HG02642 (cell line): ENCODE measurements at regions not wholly inside any gene's neighbourhood (a gene's known extent, or its start where the extent isn't known, plus 50 kb on each side); places are given as distances from the start of the nearest gene placed in this dataset.

Experiments
- ATAC-seq: cut with Tn5 transposase; IDR thresholded peaks from one replicate; pipeline ENCODE4 v1.9.1; 2021; ENCODE audit warnings: mild to moderate bottlenecking; ENCODE audit not compliant: unreplicated experiment, poor library complexity

DNA sequence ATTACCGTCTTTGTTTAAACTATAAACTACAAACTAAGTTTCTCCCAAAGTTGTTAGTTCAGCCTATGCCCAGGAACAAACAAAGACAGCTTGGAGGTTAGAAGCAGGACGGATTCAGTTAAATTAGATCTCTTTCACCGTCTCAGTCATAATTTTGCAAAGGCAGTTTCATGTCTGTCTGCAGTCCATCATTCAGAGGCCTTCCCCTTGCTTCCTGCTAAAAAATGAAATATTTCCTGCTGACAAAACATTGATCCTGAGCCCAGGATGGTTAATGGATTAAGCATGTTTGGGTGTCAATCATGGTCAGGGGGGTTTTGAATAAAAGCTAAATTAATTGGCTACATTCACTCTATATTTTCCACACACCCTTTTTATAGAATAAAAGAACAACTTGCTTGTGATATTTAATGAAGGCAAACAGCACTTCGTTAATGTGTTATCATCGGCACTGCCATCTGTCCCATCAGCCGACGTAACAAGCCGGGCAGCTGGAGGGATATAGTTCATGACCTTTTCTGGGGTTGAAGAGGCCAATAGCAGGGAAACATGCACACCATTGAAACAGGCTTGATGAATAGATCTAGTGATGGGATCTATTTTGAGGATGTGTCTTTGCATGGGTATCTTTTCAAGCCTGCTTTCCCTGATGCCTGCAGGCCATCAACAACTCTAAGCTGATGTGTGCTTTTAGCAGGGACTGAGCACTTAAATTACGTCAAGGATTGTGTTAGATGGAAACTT is 521.3 kb upstream of the TMEM132C start:
- ATAC-seq = no peak

DNA sequence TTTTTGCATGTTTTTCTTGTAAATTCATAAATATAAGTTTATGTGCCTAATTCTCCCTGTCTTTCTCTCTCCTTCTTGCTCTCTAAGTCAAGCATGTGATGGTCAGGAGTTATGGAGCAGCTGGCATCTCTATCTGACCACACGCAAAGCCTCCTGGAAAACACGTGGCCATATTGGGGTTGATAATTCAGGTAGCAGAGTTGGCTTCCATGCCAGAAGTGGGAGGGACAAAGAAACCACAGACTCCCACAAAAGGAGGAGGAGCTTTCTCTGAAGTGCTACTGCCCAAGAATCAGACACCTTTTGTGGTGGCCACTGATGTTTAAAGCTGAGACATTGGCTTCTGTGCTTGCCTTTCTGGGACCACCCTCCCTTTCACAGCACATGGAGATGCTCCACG is 517.6 kb upstream of the TMEM132C start:
- ATAC-seq = no peak

DNA sequence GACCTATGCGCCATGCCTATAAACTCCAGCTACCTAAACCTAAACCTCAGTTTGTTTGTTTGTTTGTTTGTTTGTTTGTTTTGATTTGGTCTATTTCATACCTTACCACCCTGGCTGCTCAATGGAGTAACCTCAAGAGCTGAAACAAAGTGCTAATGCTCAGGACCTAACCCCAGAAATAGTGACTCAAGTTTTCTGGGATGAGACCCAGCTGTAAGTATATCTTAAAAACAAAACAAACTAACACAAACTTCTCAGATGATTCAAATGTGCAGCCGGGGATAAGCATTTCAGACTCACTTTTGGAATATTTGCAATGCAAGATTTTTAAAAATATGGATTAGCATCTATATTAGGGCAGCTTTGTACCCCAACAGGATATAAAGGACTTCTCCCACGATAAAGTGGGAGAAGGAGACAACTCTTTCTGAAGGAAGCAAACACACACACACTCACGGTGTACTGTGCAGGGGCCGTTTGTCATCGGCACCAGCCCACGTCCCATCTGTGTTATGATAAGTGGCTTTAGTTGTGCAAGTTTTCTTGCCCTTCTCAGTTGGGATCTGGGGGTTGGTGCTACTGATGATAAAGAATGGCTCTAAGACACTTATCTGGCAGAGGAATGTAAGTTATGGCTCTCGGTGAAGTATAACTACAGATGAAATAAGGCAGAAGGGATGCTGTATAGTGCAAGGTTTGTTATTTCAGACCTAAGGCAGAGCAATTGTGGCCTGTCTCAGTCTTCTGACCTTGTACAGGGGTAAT is 516.7 kb upstream of the TMEM132C start:
- no peak for ATAC-seq

DNA sequence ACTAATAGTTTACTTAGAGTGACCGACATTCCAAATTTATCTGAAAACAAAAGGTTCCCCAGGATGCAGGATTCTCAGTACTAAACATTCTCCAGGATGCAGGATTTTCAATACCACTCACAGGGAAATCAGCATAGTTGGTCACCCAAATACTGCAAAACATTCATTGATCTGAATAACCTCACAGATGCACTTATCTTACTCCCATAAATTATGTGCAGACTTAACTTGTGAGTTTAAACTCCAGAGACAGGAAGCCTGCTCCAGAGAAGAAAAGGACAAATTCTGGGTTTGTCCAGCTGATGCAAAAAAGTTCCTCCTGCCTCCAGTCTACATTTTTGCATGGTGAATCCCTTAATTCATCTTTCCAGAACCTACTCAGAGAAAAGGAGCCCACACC is 514.2 kb upstream of the TMEM132C start:
- ATAC-seq = no peak

DNA sequence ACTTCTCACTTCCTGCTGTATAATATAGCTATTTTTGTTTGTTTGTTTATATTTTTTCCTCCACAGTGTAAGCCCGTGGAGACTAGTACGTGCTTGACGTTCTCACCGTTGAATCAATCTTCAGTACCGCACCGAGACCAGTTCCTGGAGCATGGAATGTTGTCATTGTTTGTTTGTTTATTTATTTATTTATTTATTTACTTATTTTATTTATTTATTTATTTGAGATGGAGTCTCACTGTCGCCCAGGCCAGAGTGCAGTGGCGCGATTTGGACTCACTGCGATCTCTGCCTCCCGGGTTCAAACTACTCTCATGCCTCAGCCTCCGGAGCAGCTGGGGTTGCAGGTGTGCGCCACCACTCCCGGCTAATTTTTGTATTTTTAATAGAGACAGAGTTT is 506.6 kb upstream of the TMEM132C start:
- ATAC-seq = no peak

DNA sequence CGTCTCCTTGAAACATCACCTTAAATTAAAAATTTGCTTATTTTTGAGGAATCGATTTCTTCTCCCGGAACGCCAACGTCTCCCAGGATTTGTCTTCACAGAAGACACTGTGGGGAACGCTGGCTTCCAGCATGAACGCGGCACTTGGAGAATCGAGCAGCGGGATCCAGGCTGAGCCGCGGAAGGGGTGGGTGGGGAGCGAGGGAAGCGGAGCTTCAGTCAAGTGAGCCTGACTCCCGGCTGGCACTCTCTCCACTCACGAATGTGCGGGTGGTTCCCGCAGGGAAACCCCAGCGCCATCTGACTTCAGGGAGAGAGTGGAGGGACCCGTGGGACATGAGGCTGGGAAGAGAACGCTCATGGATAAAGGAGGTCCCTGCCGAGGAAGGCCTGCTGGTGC is 506.0 kb upstream of the TMEM132C start:
- no peak for ATAC-seq

DNA sequence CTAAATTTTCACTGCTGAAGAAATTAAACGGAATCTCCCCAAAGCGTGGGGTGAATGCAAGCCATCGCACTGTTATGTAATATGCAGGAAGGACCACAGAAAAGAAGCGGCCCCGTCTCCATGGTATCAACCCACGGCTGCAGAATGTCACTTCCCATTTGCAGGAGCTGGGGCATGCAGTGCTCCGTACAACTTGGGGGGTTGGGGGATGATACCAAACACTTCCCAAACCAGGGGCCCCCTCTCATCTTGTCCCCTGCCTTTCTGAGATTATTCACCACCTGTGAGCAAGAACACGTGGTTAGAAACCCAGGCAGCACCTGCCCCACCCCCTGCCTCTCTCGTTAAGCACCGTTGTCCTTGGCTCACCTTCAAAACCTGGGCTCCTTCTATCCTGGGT is 505.1 kb upstream of the TMEM132C start:
- no peak for ATAC-seq

DNA sequence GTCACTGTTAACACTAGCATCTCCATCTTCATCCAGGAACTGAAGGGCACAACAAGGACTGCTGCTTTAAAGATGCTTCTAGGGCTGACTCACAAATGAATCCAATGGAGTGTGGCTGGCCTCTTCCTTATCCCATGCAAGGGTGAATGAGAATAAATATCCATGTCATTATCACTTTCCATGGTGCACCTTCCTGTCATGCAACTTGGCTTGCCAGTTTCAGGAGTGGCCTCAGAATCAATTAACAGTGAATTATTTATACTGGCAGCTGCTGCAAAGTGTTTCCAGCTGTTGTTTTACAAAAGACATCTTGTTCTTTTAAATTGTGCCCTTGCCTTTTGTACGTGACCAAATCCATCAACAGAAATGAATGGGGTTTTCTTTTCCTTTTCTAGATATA is 499.3 kb upstream of the TMEM132C start:
- no peak for ATAC-seq

DNA sequence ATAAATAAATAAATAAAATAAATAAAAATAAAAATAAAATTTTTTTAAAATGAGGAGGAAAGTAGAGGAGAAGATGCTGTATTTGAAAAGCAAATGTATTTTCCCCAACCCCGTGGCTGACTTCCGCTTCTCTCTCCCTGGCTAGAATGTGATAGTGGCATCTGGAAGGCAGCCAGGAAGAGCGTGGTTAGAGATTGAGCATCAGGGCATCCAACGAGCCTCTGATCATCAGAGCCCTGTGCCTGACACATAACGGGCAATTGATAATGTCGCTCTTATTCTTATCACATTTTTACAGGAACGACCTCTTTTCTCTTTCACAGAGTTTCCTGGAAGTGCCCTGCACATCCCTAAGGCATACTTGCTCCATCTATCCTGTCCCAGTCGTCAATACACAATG is 496.9 kb upstream of the TMEM132C start:
- no peak for ATAC-seq

DNA sequence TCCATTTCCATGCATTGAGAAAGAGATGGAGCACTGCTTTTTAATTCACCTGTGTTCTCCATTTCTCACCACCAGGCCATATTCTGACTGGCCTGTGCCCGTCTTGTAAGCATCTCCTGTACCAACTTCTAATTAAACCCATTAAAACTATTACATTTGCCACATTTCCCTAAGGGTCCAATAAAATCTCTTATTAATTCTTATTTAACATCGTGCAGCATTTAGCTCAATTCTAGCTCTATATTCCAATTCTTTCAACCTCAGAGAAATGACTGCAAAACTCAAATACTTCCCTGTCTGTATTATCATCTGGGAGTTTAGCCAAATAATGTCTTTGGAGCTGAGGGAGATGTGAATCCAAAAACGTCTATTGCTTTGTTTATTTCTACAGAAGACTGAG is 495.4 kb upstream of the TMEM132C start:
- ATAC-seq = no peak

DNA sequence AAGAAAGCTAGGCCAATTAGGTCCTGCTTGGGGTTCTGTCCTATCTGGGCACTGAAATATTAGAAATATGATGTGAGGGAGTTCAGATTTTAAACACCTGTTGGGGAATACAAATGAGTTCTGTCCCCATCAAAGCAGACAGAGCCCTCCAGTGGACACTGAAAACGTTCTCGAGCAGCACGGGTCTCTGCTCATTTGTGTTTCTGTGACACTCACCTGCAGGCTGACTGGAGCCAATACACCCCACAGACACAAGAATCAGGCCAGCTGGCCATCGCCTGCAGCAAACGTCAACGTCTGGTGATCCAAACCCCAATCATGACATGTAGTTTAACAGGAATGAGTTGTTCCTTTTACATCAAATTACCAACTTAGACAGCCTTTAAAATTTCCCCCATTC is 493.4 kb upstream of the TMEM132C start:
- ATAC-seq = no peak

DNA sequence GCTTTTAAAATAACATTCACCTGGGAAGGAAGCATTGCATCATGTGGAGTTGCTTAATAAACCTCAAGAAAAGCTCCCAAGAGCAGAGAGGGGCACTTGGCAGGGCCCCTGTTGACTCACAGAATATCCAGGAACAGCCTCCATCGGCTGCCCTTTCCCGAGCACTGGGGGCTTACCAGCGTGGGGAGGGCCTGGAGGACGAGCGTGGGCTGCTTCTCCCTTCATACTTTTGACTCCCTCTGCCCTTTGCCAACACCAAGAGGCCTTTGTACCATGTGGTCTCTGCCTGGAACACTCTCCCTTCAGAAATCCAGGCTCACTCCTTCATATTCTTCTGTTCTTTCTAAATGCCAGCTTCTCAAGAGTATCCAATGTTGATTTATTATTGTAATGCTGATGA is 492.1 kb upstream of the TMEM132C start:
- ATAC-seq = no peak

DNA sequence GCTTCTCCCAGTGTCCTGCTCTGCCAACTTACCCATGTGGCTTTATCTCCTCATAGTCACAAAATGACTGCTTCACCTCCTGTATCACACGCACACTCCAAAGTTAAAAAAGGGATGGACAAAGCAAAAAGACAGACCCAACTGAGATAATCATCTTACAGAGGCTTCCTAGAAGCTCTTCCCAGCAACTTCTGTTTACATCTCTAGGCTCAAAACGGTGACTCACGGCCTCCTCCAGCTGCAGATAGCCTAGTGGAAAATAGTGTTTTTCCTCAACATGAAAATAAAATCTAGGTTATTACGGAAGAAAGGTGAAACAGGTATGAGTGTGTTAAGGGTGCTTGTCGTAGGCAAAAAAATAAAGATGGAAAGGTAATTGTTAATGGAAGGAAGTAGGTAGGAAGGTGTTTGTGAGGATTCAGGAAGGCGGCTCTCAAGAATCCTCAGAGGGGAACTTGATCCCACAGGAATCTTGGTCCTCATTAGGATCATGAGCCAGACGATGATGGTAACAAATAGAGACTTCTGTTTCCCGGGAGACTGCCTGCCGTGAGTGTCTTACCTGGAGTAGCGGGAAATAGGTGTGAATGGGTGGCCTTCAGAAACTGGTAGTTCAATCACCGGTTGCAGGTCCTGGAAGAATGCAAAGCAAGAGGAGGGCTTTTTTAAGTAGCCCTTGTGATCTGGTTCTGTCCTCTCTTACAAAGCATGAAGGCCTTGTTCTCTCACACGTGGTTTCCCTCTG is 487.5 kb upstream of the TMEM132C start:
- ATAC-seq = no peak

DNA sequence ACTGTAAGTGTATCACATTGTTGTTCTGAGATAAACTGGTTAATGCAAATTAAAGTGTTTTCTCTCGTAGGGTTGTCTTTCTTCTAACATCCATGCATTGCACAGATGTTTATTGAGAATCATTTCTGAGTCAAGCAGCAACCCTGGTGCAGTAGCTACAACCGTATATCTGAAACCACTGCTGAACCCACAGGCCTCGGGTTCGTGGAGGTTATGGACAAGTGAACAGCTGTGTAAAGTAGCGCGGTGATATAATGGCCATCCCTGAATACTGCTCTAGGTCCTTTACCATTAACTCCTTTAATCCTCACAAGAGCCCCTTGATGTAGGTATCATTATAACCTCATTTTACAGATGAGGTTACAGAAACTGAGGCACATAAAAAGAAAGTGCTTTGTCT is 486.1 kb upstream of the TMEM132C start:
- ATAC-seq = no peak

DNA sequence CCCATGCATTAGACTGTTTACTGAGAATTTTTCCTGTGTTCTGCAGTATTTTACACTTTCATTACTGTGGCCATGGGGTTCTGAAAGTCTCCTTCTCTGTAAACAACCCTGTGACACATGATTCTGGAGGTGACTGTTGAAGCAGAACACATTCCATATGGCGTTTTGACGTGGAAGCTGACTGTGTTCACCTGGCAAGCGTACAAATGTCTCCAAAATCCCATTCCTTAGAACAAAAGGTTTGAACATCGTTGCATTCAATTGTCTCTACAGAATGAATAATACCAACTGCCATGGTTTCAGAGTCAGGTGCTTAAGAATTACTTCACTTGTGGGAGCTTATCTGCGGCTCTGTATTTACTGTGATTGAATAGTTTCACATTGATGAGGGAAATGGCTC is 485.6 kb upstream of the TMEM132C start:
- ATAC-seq = no peak

DNA sequence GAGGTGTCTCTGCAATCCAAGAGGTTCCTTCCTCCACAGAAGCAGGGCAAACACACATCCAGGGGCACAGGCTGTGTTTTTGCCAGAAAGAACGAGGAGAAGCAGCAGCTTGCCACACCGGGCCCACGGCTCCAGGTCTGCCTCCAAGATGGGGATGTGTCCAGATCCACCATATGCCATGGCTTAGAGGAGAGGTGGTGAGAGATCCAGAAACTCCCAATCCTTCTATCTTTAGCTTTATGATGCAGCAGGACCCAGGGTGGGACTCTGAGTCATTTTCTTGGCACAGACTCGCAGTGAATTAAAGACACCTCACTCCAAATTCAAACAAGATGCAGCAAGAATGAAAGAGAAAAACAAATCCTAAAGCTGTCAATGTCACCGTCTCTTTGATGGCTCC is 481.4 kb upstream of the TMEM132C start:
- no peak for ATAC-seq

DNA sequence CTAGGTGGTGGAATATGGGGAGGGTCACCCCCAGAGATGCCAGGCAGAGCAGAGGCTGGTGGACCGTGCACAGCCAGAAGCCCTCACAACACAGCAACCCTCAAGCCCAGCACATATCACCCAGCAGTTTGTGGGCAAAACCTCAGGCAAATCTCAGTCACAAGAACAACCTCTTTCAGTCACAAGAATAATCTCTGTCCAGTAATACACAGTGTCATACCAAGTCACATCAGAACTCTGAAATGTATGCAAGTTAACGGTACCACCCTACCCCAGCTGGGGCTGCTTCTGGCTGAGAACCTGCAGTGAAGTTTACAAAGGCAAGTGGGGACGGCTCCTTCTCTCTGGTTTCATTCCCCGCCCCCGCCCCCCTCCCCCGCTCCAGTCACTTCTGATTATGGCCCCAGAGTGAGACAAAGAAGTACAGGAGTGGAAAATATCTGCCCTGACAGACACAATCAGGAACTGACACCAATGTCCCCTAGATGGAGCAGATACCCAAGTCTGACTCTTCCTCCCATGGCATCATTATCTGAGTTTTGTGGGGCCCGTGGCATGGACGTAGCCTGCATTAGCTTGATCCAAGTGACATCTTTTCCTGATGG is 480.9 kb upstream of the TMEM132C start:
- no peak for ATAC-seq

DNA sequence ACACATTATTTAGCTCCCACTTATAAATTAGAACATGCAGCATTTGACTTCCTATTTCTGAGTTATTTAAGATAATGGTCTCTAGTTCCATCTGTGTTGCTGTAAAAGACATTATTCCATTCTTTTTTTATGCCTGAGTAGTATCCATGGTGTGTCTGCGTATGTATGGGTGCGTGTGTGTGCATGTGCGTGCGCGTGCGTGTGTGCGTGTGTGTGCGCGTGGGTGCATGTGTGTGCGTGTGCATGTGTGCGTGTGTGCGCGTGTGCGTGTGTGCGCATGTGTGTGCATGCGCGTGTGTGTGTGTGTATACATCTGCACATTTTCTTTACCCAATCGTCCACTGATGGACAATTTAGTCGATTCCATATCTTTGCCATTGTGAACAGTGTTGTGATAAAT is 479.4 kb upstream of the TMEM132C start:
- no peak for ATAC-seq

DNA sequence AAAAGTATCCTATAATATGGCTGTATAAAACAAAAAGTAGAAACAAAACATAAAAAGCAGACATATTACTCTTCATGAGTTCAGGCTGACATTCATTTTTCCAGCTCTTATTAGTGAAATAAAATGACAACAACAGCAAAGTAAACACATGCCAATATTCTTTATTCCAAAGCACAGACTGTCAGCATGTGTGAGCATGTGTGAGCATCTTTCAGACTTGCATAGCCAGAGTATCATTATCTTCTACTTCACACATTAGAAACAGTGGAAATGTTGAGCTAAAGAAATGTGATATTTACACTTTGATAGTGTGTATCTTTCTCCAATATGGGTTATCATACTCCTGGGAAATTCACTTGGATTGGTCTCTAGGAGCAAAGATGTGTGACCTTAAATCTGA is 476.6 kb upstream of the TMEM132C start:
- no peak for ATAC-seq

DNA sequence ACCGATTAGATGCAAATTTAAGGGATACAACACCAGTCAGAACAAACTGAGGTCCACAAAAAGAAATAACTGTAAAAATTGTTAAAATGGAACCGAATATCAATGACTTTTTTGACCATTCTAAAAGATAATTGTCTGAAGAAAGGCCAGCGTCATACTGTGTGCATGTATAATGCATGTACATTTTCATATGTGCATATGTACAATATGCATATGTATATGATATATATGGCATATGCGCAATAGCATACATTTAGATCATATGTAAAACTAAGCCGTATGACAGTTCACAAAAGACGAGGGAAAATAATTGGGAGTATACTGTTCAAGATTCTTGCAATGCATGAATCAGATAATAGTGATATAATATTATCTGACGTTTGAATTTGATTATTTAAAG is 475.8 kb upstream of the TMEM132C start:
- ATAC-seq = no peak

DNA sequence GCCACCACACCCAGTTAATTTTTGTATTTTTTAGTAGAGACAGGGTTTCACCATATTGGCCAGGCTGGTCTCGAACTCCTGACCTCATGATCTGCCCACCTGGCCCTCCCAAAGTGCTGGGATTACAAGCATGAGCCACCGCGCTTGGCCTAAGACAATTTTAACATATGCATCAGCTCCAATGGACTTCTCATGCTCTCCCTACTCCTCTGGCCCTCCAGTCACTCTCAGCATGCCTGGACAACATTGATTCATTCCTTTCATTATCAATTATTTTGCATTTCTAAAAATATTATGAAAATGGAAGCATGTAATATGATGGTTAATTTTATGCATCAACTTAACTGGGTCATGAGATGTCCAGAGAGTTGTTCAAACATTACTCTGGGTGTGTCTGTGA is 469.1 kb upstream of the TMEM132C start:
- no peak for ATAC-seq
